ENCODE measurements at regions not wholly inside any gene's neighbourhood (a gene's known extent, or its start where the extent isn't known, plus 50 kb on each side); places are given as distances from the start of the nearest gene placed in this dataset.
A peak's percentile ranks its signal among the peaks of the same experiment; 100 is the strongest.
"Not testable (repeated sequence)": the region's sequence is repeated elsewhere in the genome, so short reads cannot be mapped to it uniquely, and the experiment has no call there.

DNA sequence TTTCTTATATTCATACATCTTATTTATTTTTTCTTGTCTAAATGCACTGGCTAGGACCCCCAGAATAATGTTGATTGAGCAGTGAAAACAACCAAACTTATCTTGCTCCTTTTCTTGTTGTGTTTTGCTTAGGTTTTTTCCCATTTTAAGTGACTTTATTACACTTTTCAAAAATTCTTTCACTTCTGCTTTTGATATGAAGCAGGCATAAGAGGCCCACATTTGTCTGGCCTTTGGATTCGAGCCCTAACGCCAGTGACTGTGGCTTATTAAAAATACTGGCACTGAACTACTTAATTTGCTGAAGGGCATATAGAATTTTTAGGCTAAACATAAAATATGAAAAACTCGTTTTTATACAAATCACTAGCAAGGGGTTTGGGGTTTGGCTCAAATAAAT lies 197.0 kb downstream of the ASB9 start:
- no peaks in the 10 kb centered on the region for H3K4me1 ChIP-seq (replicated peaks)
- no peaks in the 10 kb centered on the region for H3K27me3 ChIP-seq (replicated peaks)
- H3K9me3 ChIP-seq (replicated peaks): no peaks in the 10 kb centered on the region
- H3K27ac ChIP-seq: no peak overlapping the region
- H3K36me3 ChIP-seq: no peaks in the 10 kb centered on the region
- no peak for DNase-seq (ENCODE audit: low read depth in 1 of 2, low spot score in 2 of 2)
- H3K4me3 ChIP-seq: no peak overlapping the region

DNA sequence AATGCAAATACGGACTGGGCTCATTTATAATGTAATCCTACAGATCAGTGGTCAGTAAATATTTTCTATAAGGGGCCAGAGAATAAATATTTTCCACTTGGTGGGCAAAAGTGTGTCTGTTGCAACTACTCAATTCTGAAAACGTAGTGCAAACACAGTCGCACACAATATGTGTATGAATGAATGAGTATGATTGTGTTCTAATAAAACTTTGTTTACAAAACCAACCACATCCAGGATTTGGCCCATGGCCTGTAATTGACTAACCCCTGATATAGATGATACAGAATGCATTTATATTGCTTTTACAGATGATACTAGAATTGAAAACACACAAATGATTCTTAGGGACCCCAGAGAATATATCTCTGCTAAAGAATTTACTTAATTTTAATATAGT lies 197.6 kb downstream of the ASB9 start:
- Histone ChIP-seq H3K4me1 (replicated peaks) (no peaks in the 10 kb centered on the region), H3K27me3 (replicated peaks) (no peaks in the 10 kb centered on the region), H3K4me3 (no peak overlapping the region), H3K9me3 (replicated peaks) (no peaks in the 10 kb centered on the region), H3K27ac (no peak overlapping the region), H3K36me3 (no peaks in the 10 kb centered on the region)
- DNase-seq (ENCODE audit: low read depth in 1 of 2, low spot score in 2 of 2): no peak

DNA sequence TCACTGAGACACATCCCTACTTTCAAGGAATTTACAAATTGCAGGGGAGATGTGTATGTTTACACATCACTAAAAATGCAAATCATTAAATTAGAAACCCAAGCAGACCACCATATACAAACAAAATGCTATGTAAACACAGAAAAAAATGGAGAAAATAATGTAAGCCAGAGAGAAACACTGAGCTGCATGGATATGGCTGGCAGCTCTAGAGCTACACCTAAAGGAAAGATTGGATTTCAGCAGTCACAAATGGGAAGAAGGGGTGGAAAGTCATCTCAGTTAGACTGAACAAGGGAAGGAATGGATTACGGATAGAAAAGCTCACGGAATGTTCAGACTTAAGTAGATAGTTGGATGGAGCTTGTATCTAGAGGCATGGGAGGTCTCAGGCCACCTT lies 186.3 kb downstream of the MOSPD2 start:
- Histone ChIP-seq H3K27ac (no peak overlapping the region), H3K36me3 (no peaks in the 10 kb centered on the region), H3K4me3 (no peak overlapping the region), H3K9me3 (replicated peaks) (no peaks in the 10 kb centered on the region), H3K27me3 (replicated peaks) (no peaks in the 10 kb centered on the region), H3K4me1 (replicated peaks) (no peaks in the 10 kb centered on the region)
- DNase-seq (ENCODE audit: low read depth in 1 of 2, low spot score in 2 of 2): peak in 1 of 2 experiments; percentile 1

DNA sequence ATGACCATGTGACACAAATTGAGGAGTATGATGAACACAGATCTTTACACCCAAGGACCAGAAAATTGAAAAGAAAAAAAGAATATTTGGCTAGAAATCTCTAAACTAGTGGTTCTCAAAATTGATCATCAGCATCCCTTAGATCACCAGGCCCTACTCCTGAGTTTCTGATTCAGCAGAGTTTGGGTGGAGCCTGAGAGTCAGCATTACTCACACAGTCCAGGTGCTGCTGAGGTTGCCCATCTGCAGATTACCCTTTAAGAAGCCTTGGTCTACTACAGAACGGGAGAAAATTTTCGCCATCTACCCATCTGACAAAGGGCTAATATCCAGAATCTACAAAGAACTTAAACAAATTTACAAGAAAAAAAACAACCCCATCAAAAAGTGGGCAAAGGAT lies 182.8 kb downstream of the MOSPD2 start:
- H3K4me1 ChIP-seq (replicated peaks): no peaks in the 10 kb centered on the region
- no peaks in the 10 kb centered on the region for H3K36me3 ChIP-seq
- DNase-seq (ENCODE audit: low read depth in 1 of 2, low spot score in 2 of 2): no peak
- H3K9me3 ChIP-seq (replicated peaks): no peaks in the 10 kb centered on the region
- H3K4me3 ChIP-seq: no peak overlapping the region
- no peaks in the 10 kb centered on the region for H3K27me3 ChIP-seq (replicated peaks)
- no peak overlapping the region for H3K27ac ChIP-seq

DNA sequence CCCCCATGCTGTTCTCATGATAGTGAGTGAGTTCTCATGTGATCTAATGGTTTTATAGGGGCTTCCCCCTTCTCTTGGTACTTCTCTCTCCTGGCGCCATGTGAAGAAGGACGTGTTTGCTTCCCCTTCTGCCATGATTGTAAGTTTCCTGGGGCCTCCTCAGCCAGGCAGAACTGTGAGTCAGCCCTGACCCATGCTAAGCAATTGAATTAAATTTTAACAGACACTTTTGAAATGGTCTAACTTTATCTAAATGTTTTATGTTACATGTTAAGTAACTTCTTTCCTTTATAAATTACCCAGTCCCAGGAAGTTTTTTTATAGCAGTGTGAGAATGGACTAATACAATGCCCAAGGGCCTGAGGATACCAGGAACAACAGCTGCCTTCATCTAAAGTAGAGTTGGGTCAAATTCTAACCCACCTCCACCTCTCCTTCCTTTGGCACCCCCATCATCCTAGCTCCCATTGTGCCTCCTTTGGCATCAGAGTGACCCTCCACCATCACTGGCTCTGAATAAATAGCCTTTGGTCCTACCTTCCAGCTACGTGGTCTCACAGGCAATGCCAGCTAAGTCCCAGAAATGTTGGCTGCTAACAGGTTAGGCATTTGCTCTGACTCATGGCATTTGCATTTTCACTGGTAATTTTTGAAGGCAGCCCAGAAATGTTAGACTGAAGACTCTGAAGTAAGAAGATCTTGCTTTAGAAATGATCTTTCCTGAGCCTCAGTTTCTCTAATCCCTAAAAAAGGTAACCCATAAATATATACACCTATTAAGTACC lies 182.1 kb downstream of the MOSPD2 start:
- no peaks in the 10 kb centered on the region for H3K4me1 ChIP-seq (replicated peaks)
- H3K27me3 ChIP-seq (replicated peaks): no peaks in the 10 kb centered on the region
- no peaks in the 10 kb centered on the region for H3K36me3 ChIP-seq
- H3K27ac ChIP-seq: no peak overlapping the region
- no peaks in the 10 kb centered on the region for H3K9me3 ChIP-seq (replicated peaks)
- DNase-seq (ENCODE audit: low read depth in 1 of 2, low spot score in 2 of 2): no peak
- H3K4me3 ChIP-seq: no peak overlapping the region

DNA sequence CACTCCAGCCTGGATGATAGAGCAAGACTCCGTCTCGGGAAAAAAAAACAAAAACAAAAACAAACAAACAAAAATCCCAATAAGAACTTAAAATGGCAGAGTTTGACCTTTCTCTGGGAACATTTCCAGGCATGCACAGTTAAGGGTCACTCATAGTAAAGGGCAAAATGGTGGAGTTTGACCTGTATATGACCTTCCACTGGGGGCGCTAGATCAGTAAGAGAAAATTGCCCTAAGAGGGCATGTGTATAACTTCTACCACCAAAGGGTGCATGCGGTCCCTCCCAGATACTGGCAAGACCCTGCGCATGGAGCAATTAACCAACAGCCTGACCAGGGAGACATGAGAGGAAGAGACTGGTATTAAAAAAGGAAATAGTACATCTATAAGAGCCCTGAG lies 177.2 kb downstream of the MOSPD2 start:
- Histone ChIP-seq H3K4me1 (replicated peaks) (no peaks in the 10 kb centered on the region), H3K4me3 (no peak overlapping the region), H3K36me3 (no peaks in the 10 kb centered on the region), H3K9me3 (replicated peaks) (no peaks in the 10 kb centered on the region), H3K27me3 (replicated peaks) (no peaks in the 10 kb centered on the region), H3K27ac (no peak overlapping the region)
- no peak for DNase-seq (ENCODE audit: low read depth in 1 of 2, low spot score in 2 of 2)

DNA sequence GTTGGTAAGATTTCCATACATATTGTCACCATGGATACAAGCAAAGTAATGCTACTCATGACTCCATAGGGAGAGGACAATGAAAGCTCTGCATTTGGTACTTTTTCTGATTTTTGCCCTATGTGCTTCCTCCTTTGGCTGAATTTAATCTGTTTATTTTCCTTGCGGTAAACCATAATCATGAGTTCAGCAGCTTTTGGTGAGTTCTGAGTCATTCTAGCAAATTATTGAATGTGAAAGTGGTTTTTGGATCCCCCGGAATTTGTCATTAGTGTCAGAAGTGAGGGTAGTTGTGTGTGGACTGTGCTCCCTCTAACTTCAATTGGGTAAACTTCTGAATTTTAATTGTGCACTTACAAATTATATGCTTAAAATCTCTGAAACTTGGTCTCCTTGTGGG lies 170.3 kb downstream of the MOSPD2 start:
- H3K36me3 ChIP-seq: no peaks in the 10 kb centered on the region
- H3K27me3 ChIP-seq (replicated peaks): no peaks in the 10 kb centered on the region
- H3K4me1 ChIP-seq (replicated peaks): peaks cover 14% of the 10 kb centered on the region
- no peak overlapping the region for H3K4me3 ChIP-seq
- H3K9me3 ChIP-seq (replicated peaks): no peaks in the 10 kb centered on the region
- peak overlapping the region; percentile 67 for H3K27ac ChIP-seq
- DNase-seq (ENCODE audit: low read depth in 1 of 2, low spot score in 2 of 2): peak in 1 of 2 experiments; percentile 80

DNA sequence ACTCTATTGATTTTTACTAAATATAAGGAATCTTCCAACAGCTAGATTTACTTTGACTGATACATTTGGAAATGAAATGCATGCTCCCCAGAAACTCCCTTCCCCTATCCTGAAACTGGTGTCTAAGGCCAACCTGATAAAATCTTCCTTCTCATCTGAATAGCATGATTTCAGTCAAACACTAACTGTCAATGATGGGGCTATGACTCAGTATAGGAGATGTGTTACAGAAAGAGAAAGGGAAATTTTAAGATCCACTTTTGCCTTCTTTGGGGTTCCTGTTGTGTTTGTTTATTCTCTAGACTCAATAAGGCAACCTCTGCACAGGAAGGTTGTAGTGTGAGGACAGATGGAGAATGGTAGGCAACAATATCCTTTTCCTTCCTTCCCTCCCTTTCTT lies 160.7 kb downstream of the MOSPD2 start:
- H3K4me3 ChIP-seq: no peak overlapping the region
- no peak for DNase-seq (ENCODE audit: low read depth in 1 of 2, low spot score in 2 of 2)
- H3K27ac ChIP-seq: no peak overlapping the region
- H3K4me1 ChIP-seq (replicated peaks): no peaks in the 10 kb centered on the region
- H3K27me3 ChIP-seq (replicated peaks): no peaks in the 10 kb centered on the region
- H3K9me3 ChIP-seq (replicated peaks): no peaks in the 10 kb centered on the region
- no peaks in the 10 kb centered on the region for H3K36me3 ChIP-seq

DNA sequence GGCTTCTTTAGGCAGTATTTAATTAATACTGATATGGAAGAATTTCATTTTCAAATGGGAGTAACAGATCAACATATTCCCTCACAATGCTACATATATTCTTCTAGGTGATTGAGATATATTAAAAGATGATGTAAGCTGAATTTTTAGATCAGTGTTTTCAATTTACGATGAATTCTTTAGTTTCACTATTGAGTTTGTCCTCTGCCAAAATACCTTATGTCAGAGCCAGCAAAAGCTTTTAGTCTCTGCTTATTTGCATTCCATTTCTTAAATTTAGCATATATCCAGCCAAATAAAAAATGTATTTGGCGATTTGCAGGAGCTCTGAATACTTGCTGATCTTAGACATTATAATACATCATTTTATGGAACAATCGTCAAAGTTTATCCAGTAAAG lies 144.3 kb downstream of the MOSPD2 start:
- Histone ChIP-seq H3K4me1 (replicated peaks) (no peaks in the 10 kb centered on the region), H3K27ac (no peak overlapping the region), H3K27me3 (replicated peaks) (no peaks in the 10 kb centered on the region), H3K4me3 (no peak overlapping the region), H3K36me3 (no peaks in the 10 kb centered on the region), H3K9me3 (replicated peaks) (no peaks in the 10 kb centered on the region)
- DNase-seq (ENCODE audit: low read depth in 1 of 2, low spot score in 2 of 2): no peak

DNA sequence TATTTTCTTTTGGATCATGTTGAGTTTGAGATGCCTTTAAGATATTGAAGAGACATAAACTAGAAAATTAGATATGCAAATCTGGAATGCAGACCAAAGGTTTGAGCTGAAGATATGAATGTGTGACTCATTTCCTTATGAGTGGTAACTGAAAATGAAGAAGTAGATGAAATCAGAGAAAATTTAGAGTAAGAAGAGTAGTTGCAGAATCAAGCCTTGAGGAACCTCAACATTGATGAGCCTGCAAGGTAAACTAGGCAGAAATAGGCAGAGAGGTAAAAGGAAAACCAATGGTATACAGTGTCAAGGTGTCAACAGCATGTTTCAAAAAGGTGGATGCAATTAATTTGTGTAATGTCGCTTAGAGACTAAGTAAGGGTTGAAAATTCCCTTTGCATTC lies 142.8 kb downstream of the MOSPD2 start:
- Histone ChIP-seq H3K27ac (no peak overlapping the region), H3K4me3 (no peak overlapping the region), H3K27me3 (replicated peaks) (no peaks in the 10 kb centered on the region), H3K36me3 (no peaks in the 10 kb centered on the region), H3K9me3 (replicated peaks) (no peaks in the 10 kb centered on the region), H3K4me1 (replicated peaks) (no peaks in the 10 kb centered on the region)
- DNase-seq (ENCODE audit: low read depth in 1 of 2, low spot score in 2 of 2): no peak

DNA sequence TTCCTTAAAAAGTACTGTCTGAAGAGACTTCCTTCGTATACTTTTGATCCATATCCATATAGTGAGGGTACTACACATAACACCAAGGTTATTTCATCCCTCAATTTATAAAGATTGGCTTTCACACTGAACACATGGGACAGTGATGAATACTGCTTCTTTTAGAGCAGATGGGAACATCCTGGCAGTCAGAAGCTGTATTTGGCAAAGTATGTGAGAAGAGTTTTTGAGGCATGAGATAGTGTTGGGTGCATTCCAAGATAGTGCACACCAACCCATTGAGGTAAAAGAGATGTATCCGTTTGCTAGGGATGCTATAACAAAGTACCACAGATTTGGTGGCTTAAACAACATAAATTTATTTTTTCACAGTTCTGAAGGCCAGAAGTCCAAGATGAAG lies 141.1 kb downstream of the MOSPD2 start:
- DNase-seq (ENCODE audit: low read depth in 1 of 2, low spot score in 2 of 2): no peak
- Histone ChIP-seq H3K27ac (no peak overlapping the region), H3K36me3 (no peaks in the 10 kb centered on the region), H3K4me1 (replicated peaks) (no peaks in the 10 kb centered on the region), H3K27me3 (replicated peaks) (no peaks in the 10 kb centered on the region), H3K9me3 (replicated peaks) (no peaks in the 10 kb centered on the region), H3K4me3 (no peak overlapping the region)

DNA sequence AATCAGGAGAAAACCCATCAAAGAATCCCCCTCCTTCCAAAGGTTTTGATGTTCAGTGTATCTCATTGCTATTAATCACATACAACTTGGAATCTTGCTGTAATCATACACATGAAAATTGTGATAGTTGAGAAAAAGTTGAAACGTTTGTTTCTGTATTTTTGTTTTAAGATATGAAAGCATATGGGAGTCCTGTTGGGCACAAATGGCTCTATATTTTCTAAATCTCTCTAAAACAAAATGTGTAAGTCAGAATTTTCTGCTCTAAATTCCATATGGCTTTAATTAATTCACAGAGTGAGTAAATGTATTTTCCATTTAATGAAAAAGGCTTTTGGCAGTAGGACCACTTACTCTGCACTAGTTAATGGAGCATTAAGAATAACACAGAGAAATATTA lies 140.2 kb downstream of the MOSPD2 start:
- no peaks in the 10 kb centered on the region for H3K4me1 ChIP-seq (replicated peaks)
- no peaks in the 10 kb centered on the region for H3K9me3 ChIP-seq (replicated peaks)
- no peaks in the 10 kb centered on the region for H3K36me3 ChIP-seq
- no peak for DNase-seq (ENCODE audit: low read depth in 1 of 2, low spot score in 2 of 2)
- no peaks in the 10 kb centered on the region for H3K27me3 ChIP-seq (replicated peaks)
- no peak overlapping the region for H3K27ac ChIP-seq
- no peak overlapping the region for H3K4me3 ChIP-seq

DNA sequence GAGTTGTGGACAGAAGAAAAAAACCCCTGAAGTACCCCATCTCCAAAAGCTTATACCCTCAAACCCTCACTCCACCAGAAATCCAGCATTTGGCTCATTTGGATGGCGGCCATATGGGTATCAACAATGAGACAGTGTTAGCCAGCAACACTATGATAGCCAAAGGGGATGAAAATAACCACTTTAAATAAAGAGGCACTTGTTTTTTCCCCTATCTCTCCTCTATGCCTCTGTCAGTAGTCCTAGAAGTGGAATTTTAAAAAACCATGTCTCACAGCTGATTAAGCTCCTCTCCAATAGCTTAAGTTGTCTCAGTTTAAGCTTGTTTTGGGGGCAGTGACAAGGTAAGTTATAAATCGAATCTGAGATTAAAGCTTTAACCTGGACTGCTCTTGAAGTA lies 124.0 kb downstream of the MOSPD2 start:
- no peaks in the 10 kb centered on the region for H3K36me3 ChIP-seq
- H3K9me3 ChIP-seq (replicated peaks): no peaks in the 10 kb centered on the region
- DNase-seq (ENCODE audit: low read depth in 1 of 2, low spot score in 2 of 2): no peak
- no peak overlapping the region for H3K4me3 ChIP-seq
- no peaks in the 10 kb centered on the region for H3K4me1 ChIP-seq (replicated peaks)
- H3K27me3 ChIP-seq (replicated peaks): no peaks in the 10 kb centered on the region
- H3K27ac ChIP-seq: no peak overlapping the region

DNA sequence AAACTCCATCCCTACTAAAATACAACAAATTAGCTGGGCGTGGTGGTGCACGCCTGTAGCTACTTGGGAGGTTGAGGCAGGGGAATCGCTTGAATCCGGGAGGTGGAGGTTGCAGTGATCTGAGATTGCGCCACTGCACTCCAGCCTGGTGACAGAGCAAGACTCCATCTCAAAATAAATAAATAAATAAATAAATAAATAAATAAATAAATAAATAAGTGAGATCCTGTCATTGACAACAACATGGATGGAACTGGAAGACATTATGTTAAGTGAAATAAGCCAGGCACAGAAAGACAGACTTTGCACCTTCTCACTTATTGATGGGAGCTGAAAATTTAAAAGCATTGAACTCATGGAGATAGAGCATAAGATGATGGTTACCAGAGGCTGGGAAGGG lies 111.2 kb downstream of the MOSPD2 start:
- not testable (repeated sequence) for H3K27me3 ChIP-seq (replicated peaks); H3K9me3 ChIP-seq (replicated peaks); H3K4me1 ChIP-seq (replicated peaks); DNase-seq (ENCODE audit: low read depth in 1 of 2, low spot score in 2 of 2); H3K27ac ChIP-seq; H3K36me3 ChIP-seq; H3K4me3 ChIP-seq

Measured in SJSA1 (cell line).